ENCODE measurements at regions not wholly inside any gene's neighbourhood (a gene's known extent, or its start where the extent isn't known, plus 50 kb on each side); places are given as distances from the start of the nearest gene placed in this dataset.

DNA sequence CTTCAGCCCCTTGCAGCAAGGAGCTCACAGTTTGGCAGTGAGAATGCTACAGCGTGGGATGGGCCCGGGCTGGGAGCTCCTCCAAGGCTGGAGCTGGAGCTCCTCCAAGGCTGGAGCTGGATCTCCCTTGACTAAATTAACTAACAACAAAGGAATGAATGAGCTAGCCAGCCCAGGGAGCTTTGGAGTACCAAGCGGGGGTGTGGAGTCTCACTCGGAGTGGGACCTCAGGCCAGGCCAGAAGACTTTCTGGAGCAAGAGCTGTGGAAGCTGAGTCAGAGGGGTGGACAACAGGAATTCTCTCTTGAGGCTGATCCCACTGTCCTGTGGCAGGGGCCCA lies 244.7 kb upstream of the HS6ST1 start:
- no peaks in the 10 kb centered on the region for H3K4me1 Mint-ChIP-seq
- no peaks in the 10 kb centered on the region for H3K9me3 Mint-ChIP-seq
- H3K27me3 Mint-ChIP-seq = no peaks in the 10 kb centered on the region
- ChIA-PET CTCF (no interaction called here), POLR2A (no interaction called here)
- DNase-seq = no peak
- no peak overlapping the region for H3K4me3 Mint-ChIP-seq
- no peak overlapping the region for H3K27ac Mint-ChIP-seq
- no peaks in the 10 kb centered on the region for H3K36me3 Mint-ChIP-seq (ENCODE audit: low read depth)

DNA sequence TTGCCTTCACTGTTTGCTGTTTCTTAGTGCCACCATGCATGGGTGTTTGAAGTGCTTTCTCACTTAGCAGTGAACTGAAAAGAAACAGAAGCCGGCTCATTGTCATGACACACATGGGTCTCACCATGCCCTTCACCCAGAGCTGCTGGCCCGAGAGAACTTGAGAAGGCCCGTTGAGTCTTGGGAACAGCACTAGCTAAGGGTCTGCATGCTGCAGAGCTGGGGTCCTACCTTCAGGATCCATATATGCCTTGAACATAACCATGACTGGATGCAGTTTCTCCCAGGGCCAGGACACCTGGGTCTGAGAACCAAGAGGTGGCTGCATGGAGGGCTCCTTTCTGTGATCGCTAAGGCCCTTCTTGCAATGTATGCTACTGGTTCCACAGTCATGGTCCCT lies 245.5 kb upstream of the HS6ST1 start:
- no peak for DNase-seq
- H3K36me3 Mint-ChIP-seq (ENCODE audit: low read depth) = no peaks in the 10 kb centered on the region
- no peaks in the 10 kb centered on the region for H3K9me3 Mint-ChIP-seq
- H3K27me3 Mint-ChIP-seq = no peaks in the 10 kb centered on the region
- no peaks in the 10 kb centered on the region for H3K4me1 Mint-ChIP-seq
- CTCF ChIA-PET = no interaction called here
- H3K27ac Mint-ChIP-seq = no peak overlapping the region
- POLR2A ChIA-PET = no interaction called here
- no peak overlapping the region for H3K4me3 Mint-ChIP-seq

DNA sequence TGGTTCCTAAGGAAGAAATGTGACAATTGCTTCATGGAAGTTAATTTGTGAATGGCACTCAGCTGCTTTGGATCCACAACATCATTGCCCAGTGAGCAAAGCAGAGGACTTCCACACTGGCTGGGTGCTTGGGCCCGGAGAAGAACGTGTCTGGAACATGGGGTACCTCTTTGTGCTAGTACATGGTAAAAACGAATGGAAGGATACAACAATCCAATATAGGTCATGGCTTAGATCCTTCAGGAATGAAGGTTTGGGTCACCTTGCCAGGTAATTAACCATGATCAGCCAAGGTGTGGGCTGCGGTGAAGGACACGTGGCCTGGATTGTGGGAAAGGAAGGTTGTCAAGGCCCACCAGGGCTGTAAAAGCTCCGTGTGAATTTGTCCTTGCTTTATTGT lies 245.9 kb upstream of the HS6ST1 start:
- ChIA-PET CTCF (no interaction called here), POLR2A (no interaction called here)
- Mint-ChIP-seq H3K27ac (no peak overlapping the region), H3K27me3 (no peaks in the 10 kb centered on the region), H3K4me3 (no peak overlapping the region), H3K4me1 (no peaks in the 10 kb centered on the region), H3K36me3 (ENCODE audit: low read depth) (no peaks in the 10 kb centered on the region), H3K9me3 (no peaks in the 10 kb centered on the region)
- DNase-seq = no peak

DNA sequence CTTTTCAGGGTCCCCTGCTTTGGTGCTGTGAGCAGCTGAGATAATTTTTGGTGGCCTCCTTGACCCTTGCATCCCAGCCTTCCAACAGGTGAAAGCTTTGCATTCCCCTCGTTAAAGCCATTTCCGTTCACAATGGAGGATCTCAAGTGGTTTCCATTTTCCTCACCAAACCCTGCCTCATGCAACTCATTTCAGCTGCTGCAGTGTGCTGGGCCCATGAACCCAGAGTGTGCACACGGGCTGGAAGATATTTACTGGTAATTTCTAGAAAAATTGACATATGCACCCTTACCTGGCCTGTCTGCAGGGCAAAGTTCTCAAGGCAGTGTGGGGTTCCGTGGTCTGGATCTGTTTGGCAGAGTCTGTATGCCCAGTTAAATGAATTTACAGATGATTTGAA lies 246.8 kb upstream of the HS6ST1 start:
- Mint-ChIP-seq H3K4me3 (no peak overlapping the region), H3K36me3 (ENCODE audit: low read depth) (no peaks in the 10 kb centered on the region), H3K27ac (no peak overlapping the region), H3K4me1 (no peaks in the 10 kb centered on the region), H3K27me3 (peaks cover 2% of the 10 kb centered on the region), H3K9me3 (no peaks in the 10 kb centered on the region)
- CTCF ChIA-PET = no interaction called here
- no peak for DNase-seq
- POLR2A ChIA-PET = no interaction called here

DNA sequence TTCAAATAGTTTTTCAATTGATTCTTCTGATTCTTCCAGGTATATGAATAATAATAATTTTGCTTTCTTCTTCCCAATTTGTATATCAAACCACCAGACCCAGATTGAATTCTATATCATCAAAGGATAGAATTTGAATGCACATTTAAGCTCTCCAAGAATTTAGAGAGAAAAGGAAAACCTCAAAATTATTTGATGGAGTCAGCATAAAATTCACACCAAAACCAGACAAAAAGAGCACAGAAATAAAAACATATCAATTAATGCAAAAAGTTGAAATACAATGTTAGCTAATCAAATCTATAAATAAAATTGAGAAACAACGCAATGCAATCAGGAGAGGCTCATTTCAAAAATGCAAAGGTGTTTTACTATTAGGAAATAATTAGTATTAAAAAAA lies 248.0 kb upstream of the HS6ST1 start:
- POLR2A ChIA-PET = no interaction called here
- peaks cover 6% of the 10 kb centered on the region for H3K27me3 Mint-ChIP-seq
- H3K4me1 Mint-ChIP-seq = no peaks in the 10 kb centered on the region
- no peak overlapping the region for H3K4me3 Mint-ChIP-seq
- no peaks in the 10 kb centered on the region for H3K36me3 Mint-ChIP-seq (ENCODE audit: low read depth)
- CTCF ChIA-PET = no interaction called here
- no peak for DNase-seq
- H3K27ac Mint-ChIP-seq = no peak overlapping the region
- no peaks in the 10 kb centered on the region for H3K9me3 Mint-ChIP-seq

DNA sequence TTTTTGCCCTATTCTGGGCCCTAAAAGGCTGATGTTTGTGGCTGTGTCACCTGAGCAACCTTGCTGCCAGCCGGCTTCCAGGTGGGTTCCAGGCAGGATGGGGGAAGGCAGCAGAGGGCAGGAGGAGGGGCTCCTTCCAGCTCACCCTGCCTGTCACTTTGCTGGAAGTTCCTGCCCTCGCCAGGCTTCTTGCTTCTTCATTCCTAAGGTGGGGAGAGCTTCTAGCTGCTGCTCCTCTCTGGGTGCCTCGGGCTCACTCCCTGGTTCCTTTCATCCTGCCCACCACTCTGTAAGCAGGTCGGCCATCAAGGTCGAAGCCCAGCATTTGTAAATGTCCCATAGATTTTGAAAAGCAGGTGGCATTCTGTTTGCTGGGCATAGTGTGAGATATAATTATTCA lies 249.4 kb upstream of the HS6ST1 start:
- ChIA-PET POLR2A (no interaction called here), CTCF (no interaction called here)
- no peak overlapping the region for H3K4me3 Mint-ChIP-seq
- H3K4me1 Mint-ChIP-seq = no peaks in the 10 kb centered on the region
- no peaks in the 10 kb centered on the region for H3K36me3 Mint-ChIP-seq (ENCODE audit: low read depth)
- H3K27me3 Mint-ChIP-seq = peaks cover 10% of the 10 kb centered on the region
- H3K9me3 Mint-ChIP-seq = no peaks in the 10 kb centered on the region
- no peak for DNase-seq
- no peak overlapping the region for H3K27ac Mint-ChIP-seq

DNA sequence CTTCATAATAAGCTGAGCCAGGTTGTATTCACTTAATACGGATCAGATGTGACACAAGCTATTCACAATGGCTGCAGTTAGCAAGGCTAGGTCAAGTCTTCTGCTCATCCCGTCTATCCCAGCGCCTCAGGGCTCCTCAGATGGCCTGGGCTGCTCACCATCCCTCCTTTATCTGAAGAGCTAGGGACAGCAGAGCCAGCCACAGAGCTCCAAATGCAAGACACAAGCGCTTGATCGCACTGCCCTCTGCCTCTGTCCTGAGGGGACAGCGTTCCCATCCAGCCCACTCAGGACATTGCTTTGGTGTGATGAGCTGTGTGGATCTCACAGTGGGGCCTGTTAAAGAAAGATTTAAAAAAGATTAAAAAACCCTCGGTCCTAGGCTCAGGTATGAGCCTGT lies 254.4 kb upstream of the HS6ST1 start:
- Mint-ChIP-seq H3K9me3 (no peaks in the 10 kb centered on the region), H3K4me1 (no peaks in the 10 kb centered on the region), H3K36me3 (ENCODE audit: low read depth) (no peaks in the 10 kb centered on the region), H3K4me3 (no peak overlapping the region), H3K27me3 (peaks cover 10% of the 10 kb centered on the region), H3K27ac (no peak overlapping the region)
- POLR2A ChIA-PET = no interaction called here
- no peak for DNase-seq
- CTCF ChIA-PET = no interaction called here

DNA sequence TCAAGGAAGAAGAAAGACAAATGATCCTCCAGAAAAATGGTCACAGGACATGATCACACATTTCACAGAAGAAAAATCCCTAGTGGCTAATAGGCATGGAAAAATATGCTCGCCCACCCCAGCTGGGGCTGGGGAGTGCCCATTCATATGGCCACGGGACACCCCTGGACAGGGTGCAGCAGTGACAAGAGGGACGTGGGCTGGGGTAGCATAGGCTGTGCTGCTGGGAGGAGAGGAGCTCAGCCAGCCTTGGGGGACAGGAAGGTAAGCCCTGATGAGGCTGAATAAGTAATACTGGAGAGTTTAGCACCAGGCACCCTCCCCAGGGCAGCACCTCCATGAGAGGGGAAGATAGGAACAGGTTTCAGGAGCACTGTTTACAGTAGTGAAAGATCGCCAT lies 254.9 kb upstream of the HS6ST1 start:
- Mint-ChIP-seq H3K27ac (no peak overlapping the region), H3K4me3 (no peak overlapping the region), H3K9me3 (no peaks in the 10 kb centered on the region), H3K4me1 (no peaks in the 10 kb centered on the region), H3K36me3 (ENCODE audit: low read depth) (no peaks in the 10 kb centered on the region), H3K27me3 (peaks cover 10% of the 10 kb centered on the region)
- DNase-seq = no peak
- ChIA-PET POLR2A (no interaction called here), CTCF (no interaction called here)

DNA sequence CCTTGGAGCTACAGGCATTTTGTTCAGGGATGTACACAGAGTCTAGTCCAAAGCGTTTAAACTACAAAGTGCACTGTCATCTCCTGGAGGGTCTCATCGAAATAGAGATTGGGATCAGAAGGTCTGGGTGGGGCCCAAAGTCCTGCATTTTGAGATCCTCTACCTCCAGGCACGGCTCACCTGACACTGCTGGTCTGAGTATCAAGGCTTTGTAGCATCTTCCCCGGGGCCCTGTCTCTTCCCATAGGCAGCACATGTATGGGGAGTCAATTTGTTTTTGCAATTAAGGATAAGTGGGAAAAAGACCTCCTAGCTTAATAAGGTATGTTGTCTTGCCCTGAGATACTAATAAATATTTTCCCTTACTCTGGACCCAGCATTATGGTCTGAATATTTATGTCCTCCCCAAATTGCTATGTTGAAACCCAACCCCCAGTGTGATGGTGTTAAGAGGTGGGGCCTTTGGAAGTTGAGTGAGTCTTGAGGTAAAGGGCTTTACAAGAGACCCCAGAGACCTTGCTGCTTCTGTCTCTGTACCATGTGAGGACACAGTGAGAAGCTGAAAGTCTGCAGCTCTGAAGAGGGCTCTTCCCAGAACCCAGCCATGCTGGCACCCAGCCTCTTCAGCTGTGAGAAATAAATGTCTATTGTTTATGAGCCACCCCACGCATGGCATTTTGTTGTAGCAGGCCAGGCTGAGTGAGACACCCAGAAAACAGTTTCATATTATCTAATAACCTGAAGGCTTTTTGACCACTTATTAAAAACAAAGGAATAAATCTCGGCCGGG lies 258.7 kb upstream of the HS6ST1 start:
- no peaks in the 10 kb centered on the region for H3K36me3 Mint-ChIP-seq (ENCODE audit: low read depth)
- H3K4me1 Mint-ChIP-seq = no peaks in the 10 kb centered on the region
- H3K27me3 Mint-ChIP-seq = no peaks in the 10 kb centered on the region
- ChIA-PET POLR2A (no interaction called here), CTCF (no interaction called here)
- no peaks in the 10 kb centered on the region for H3K9me3 Mint-ChIP-seq
- H3K27ac Mint-ChIP-seq = no peak overlapping the region
- no peak overlapping the region for H3K4me3 Mint-ChIP-seq
- DNase-seq = no peak

DNA sequence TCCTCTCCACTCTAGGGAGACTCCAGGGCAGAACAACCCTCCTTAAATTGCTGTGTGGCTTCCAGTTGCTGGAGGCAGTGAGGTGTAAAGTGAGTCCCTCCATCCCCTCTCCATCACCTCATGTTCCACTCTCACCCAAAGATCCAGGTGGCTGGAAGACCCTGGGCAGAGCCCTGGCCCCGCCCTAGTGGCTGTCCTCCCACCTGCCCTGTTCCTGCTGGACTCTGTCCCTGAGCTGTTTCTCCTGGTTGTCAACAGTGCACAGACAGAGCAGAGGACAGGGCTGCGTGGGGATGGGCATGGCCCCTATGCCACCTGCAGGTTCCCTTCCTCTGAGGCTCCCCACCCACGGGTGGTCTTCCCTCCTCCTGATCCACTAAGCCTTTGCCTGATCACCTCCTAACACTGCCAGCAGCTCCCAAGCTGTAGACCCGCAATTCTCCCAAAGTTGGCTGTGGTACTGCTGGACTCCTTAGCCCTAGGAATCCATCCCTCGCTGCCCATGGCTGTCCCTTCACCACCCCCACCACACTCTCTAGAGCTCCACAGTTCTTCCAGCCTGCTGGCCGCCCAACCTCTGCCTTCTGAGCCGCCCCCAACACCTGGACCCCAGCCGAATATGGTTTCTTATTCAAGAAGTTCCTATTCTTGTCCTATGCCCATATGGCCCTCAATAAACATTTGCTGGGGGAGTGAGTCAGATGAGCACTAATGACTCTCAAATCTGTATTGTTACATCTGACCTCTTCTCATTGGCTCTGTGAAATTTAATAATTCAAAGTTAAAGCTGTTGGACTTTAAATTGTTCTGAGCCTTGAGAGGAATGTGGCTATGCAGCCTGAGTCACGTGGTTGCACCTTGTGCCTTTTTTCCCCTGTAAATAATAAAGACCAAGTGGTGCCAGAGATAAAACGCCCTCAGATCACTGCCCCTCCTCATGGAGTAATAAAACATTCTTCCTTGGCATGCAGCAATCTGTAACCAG lies 260.0 kb upstream of the HS6ST1 start:
- no peak overlapping the region for H3K4me3 Mint-ChIP-seq
- no peaks in the 10 kb centered on the region for H3K4me1 Mint-ChIP-seq
- no peaks in the 10 kb centered on the region for H3K27me3 Mint-ChIP-seq
- no peaks in the 10 kb centered on the region for H3K36me3 Mint-ChIP-seq (ENCODE audit: low read depth)
- no peak overlapping the region for H3K27ac Mint-ChIP-seq
- DNase-seq = no peak
- ChIA-PET POLR2A (no interaction called here), CTCF (no interaction called here)
- no peaks in the 10 kb centered on the region for H3K9me3 Mint-ChIP-seq

DNA sequence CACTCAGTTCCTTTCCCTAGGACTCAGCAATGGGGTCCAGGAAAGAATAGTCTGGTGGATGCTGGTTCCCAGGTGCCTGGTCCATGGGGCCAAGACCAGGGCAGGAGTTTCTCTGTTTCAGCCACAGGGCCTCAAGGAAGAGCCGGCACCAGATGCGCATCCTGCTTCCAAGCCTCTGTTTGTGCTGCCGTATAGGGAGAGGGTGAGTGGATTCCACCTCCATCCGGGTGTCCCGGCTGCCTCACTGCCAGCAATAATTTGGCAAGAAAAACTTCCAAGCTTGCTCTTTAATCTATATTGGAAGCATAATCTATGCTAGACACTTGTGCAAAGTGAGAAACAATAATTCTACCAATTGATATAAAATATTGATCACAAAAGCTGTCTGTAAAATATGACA lies 261.2 kb upstream of the HS6ST1 start:
- Mint-ChIP-seq H3K27ac (no peak overlapping the region), H3K27me3 (peaks cover 2% of the 10 kb centered on the region)
- POLR2A ChIA-PET = no interaction called here

DNA sequence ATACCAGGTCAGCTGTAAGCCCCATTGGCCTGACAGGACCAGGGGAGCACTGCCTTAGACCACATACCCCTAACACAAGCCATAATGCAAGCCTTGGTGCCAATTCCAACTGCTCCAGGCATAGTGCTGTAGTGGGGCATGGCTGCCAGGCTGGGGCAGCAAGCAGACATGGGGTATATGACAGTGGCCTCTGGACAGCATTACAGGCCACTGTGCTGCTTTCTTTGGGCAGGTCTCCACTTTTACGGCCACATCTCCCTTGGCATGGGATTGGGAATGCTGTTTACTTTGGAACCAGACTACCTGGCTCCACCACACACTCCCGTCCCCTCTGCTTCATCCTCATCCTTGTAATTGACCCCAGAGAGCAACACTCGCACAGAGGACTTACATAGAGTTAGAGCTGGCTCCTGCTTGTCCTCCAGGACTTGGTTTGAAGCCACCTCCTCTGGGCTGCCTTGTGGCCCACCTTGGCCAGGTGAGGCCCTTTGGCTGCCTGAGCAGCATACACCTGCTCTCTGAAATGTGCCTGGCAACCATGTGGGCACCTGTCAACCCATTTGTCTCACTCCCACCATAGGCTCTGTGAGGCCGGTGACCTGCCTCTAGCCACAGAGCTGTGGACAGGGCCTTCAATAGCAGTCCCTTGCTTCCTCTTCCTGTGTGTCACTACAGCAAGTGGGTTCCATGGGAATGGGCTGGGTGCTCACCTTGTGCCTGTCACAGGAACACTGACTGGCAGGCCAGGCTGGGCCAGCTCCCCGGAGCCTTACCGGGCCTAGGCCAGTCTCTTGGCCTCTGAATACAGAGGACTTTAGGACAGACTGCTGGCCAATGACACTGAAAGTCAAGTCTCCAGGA lies 262.6 kb upstream of the HS6ST1 start:
- H3K27me3 Mint-ChIP-seq = peaks cover 2% of the 10 kb centered on the region

More for the DNA sequence above, 261.2 kb upstream of the HS6ST1 start:
- Mint-ChIP-seq H3K9me3 (no peaks in the 10 kb centered on the region), H3K4me3 (no peak overlapping the region), H3K4me1 (no peaks in the 10 kb centered on the region), H3K36me3 (ENCODE audit: low read depth) (no peaks in the 10 kb centered on the region)
- CTCF ChIA-PET = no interaction called here
- no peak for DNase-seq

DNA sequence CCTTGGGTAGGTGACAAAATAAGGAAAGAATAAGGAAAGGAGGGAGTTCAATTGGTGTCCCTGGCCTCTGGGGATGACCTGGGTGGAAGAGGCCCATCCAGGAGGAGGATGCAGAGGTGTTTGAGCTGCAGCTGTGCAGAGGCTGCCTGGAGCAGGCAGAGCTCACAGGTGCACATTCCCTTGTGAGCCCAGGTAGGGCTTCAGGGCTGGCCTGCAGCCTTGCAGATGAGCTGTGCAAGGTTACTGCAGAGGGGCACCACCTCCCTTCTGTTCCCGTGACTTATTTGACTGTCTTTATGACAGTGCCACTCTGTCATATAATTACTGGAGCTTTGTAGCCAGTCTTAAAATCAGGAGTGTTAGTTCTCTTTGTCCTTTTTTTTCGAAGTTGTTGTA lies 263.2 kb upstream of the HS6ST1 start:
- H3K36me3 Mint-ChIP-seq (ENCODE audit: low read depth) = no peaks in the 10 kb centered on the region
- POLR2A ChIA-PET = no interaction called here
- H3K27me3 Mint-ChIP-seq = peaks cover 3% of the 10 kb centered on the region
- H3K9me3 Mint-ChIP-seq = no peaks in the 10 kb centered on the region
- no peak overlapping the region for H3K27ac Mint-ChIP-seq
- H3K4me1 Mint-ChIP-seq = no peaks in the 10 kb centered on the region
- no peak overlapping the region for H3K4me3 Mint-ChIP-seq
- no peak for DNase-seq
- CTCF ChIA-PET = no interaction called here

More for the DNA sequence above, 262.6 kb upstream of the HS6ST1 start:
- POLR2A ChIA-PET = no interaction called here
- Mint-ChIP-seq H3K36me3 (ENCODE audit: low read depth) (no peaks in the 10 kb centered on the region), H3K4me1 (no peaks in the 10 kb centered on the region), H3K9me3 (no peaks in the 10 kb centered on the region), H3K4me3 (no peak overlapping the region), H3K27ac (no peak overlapping the region)
- CTCF ChIA-PET = no interaction called here
- no peak for DNase-seq

Data from activated CD4-positive, alpha-beta memory T cell treated with anti-CD3 and anti-CD28 coated beads, Interleukin-2, amount 10 ng/mL, durations not matched to agents 7 days and 5 days (primary cell).